ENCODE measurements at regions not wholly inside any gene's neighbourhood (a gene's known extent, or its start where the extent isn't known, plus 50 kb on each side); places are given as distances from the start of the nearest gene placed in this dataset.

DNA sequence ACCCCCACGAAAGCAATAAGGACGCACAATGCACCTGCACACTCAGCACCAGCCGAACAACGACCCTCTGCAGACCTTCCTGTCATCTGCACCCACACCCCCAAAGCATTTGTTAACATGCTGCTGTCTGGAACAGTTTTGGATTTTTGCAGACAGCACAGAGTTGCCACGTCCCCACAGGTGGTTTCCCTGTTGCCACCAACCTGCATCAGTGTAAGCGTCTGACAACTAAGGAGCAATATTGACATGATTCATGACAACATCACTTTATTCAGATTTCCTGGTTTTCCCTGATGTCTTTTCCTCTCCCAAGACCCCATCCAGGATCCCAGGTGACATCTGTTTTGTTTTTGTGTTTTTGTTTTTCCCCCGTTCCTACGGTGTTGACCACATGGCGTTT lies 150.7 kb upstream of the C14orf180 start:
- Histone ChIP-seq H3K4me2 (ENCODE audit: control insufficient read depth, extremely low read depth, insufficient read depth, low read depth, low read length) (no peak overlapping the region), H3K27ac (ENCODE audit: control insufficient read depth, insufficient read depth, low read length) (no peak overlapping the region)

DNA sequence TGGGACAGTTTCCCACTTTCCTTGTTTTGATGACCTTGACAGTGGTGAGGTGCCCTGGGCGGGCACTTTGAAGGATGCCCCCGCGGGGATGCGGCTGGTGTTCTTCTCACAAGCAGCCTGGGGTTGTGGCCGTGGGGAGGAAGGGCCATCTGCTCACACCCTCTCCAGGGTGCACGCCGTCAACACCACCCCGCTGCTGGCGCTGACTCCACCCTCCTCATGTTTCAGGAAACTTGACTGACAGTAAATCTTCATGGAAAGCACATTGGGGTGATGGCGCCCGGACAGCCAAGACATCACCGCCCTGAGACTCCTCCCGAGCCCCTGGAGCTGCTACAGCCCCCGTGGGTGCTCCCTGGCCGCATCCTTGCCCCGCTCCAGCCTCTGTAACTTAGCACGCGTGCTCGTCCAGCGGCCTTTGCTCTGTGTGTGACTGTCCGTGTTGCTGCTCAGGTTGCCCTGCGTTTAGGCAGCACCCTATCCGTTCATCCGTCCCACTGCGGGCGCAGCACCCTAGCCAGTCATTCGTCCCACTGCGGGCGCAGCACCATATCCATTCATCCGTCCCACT lies 150.2 kb upstream of the C14orf180 start:
- dilution Hi-C loops (cut with MboI; ENCODE audit: extremely low pct_ligation_motif_present, low sequenced_read_pairs), result no loop called here
- no peak overlapping the region for H3K27ac ChIP-seq (ENCODE audit: control insufficient read depth, insufficient read depth, low read length)
- no peaks in the 10 kb centered on the region for H3K9me3 ChIP-seq (ENCODE audit: control insufficient read depth, low read depth, low read length)
- DNase-seq (ENCODE audit: low read depth, low spot score), result no peak
- no peak overlapping the region for H3K4me2 ChIP-seq (ENCODE audit: control insufficient read depth, extremely low read depth, insufficient read depth, low read depth, low read length)
- H3K9me1 ChIP-seq (ENCODE audit: control insufficient read depth, extremely low read depth, insufficient read depth, low read length), result no peaks in the 10 kb centered on the region
- no peak overlapping the region for H3K4me3 ChIP-seq (ENCODE audit: control insufficient read depth in 2 of 3, extremely low read depth in 1 of 3, insufficient read depth in 2 of 3, low read depth in 1 of 3, low read length in 3 of 3)
- H2AFZ ChIP-seq (ENCODE audit: control insufficient read depth, low read length), result no peak overlapping the region
- H3K79me2 ChIP-seq (ENCODE audit: control insufficient read depth, insufficient read depth, low read length), result no peaks in the 10 kb centered on the region
- H3K9ac ChIP-seq (ENCODE audit: control insufficient read depth, extremely low read depth, insufficient read depth, low read length), result no peak overlapping the region
- TF ChIP-seq EZH2 (IDR thresholded peaks at IDR 0.05; ENCODE audit: low read length), result no peak
- TF ChIP-seq, protein P1, sequence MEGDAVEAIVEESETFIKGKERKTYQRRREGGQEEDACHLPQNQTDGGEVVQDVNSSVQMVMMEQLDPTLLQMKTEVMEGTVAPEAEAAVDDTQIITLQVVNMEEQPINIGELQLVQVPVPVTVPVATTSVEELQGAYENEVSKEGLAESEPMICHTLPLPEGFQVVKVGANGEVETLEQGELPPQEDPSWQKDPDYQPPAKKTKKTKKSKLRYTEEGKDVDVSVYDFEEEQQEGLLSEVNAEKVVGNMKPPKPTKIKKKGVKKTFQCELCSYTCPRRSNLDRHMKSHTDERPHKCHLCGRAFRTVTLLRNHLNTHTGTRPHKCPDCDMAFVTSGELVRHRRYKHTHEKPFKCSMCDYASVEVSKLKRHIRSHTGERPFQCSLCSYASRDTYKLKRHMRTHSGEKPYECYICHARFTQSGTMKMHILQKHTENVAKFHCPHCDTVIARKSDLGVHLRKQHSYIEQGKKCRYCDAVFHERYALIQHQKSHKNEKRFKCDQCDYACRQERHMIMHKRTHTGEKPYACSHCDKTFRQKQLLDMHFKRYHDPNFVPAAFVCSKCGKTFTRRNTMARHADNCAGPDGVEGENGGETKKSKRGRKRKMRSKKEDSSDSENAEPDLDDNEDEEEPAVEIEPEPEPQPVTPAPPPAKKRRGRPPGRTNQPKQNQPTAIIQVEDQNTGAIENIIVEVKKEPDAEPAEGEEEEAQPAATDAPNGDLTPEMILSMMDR (optimal IDR thresholded peaks at IDR 0.05 in 1 of 3, IDR thresholded peaks at IDR 0.05 in 1 of 3, conservative IDR thresholded peaks at IDR 0.05 in 1 of 3; ENCODE audit: extremely low read depth in 1 of 3, insufficient read depth in 2 of 3, low read length in 3 of 3), result no peak
- no peaks in the 10 kb centered on the region for H3K36me3 ChIP-seq (ENCODE audit: control insufficient read depth in 2 of 2, extremely low read depth in 1 of 2, insufficient read depth in 2 of 2, low read length in 2 of 2)
- no peaks in the 10 kb centered on the region for H3K27me3 ChIP-seq (ENCODE audit: control insufficient read depth, extremely low read depth, insufficient read depth, low read length)
- H4K20me1 ChIP-seq (ENCODE audit: control insufficient read depth, extremely low read depth, insufficient read depth, low read length), result no peaks in the 10 kb centered on the region
- FAIRE-seq, result no peak
- no peaks in the 10 kb centered on the region for H3K4me1 ChIP-seq (ENCODE audit: control insufficient read depth, extremely low read depth, insufficient read depth, low read length)

More for the DNA sequence above, 150.7 kb upstream of the C14orf180 start:
- no peak overlapping the region for H3K9ac ChIP-seq (ENCODE audit: control insufficient read depth, extremely low read depth, insufficient read depth, low read length)
- DNase-seq (ENCODE audit: low read depth, low spot score) (no peak), FAIRE-seq (no peak)
- TF ChIP-seq, protein P1 (optimal IDR thresholded peaks at IDR 0.05 in 1 of 3, IDR thresholded peaks at IDR 0.05 in 1 of 3, conservative IDR thresholded peaks at IDR 0.05 in 1 of 3; ENCODE audit: extremely low read depth in 1 of 3, insufficient read depth in 2 of 3, low read length in 3 of 3), result no peak
- TF ChIP-seq EZH2 (IDR thresholded peaks at IDR 0.05; ENCODE audit: low read length), result no peak
- H4K20me1 ChIP-seq (ENCODE audit: control insufficient read depth, extremely low read depth, insufficient read depth, low read length), result no peaks in the 10 kb centered on the region
- no peak overlapping the region for H3K4me3 ChIP-seq (ENCODE audit: control insufficient read depth in 2 of 3, extremely low read depth in 1 of 3, insufficient read depth in 2 of 3, low read depth in 1 of 3, low read length in 3 of 3)
- H3K9me1 ChIP-seq (ENCODE audit: control insufficient read depth, extremely low read depth, insufficient read depth, low read length), result no peaks in the 10 kb centered on the region
- H3K9me3 ChIP-seq (ENCODE audit: control insufficient read depth, low read depth, low read length), result no peaks in the 10 kb centered on the region
- H3K79me2 ChIP-seq (ENCODE audit: control insufficient read depth, insufficient read depth, low read length), result no peaks in the 10 kb centered on the region
- no peaks in the 10 kb centered on the region for H3K36me3 ChIP-seq (ENCODE audit: control insufficient read depth in 2 of 2, extremely low read depth in 1 of 2, insufficient read depth in 2 of 2, low read length in 2 of 2)
- no peak overlapping the region for H2AFZ ChIP-seq (ENCODE audit: control insufficient read depth, low read length)
- no peaks in the 10 kb centered on the region for H3K4me1 ChIP-seq (ENCODE audit: control insufficient read depth, extremely low read depth, insufficient read depth, low read length)
- no peaks in the 10 kb centered on the region for H3K27me3 ChIP-seq (ENCODE audit: control insufficient read depth, extremely low read depth, insufficient read depth, low read length)
- dilution Hi-C loops (cut with MboI; ENCODE audit: extremely low pct_ligation_motif_present, low sequenced_read_pairs), result no loop called here
